Endothelial cell (in vitro differentiated cells): ENCODE measurements at regions not wholly inside any gene's neighbourhood (a gene's known extent, or its start where the extent isn't known, plus 50 kb on each side); places are given as distances from the start of the nearest gene placed in this dataset.

ENCODE experiments used
- DNase-seq: peaks from one replicate; pipeline ENCODE4 v3.0.0; 2021; ENCODE audit warnings: low spot score
- H3K27ac Mint-ChIP-seq: one replicate; pipeline ENCODE4 v1.8.0; 2021; ENCODE audit warnings: mixed read lengths, inconsistent platforms; ENCODE audit not compliant: unreplicated experiment
- H3K27me3 Mint-ChIP-seq: one replicate; pipeline ENCODE4 v1.8.0; 2021; ENCODE audit warnings: mild to moderate bottlenecking, moderate library complexity, mixed read lengths, inconsistent platforms; ENCODE audit not compliant: unreplicated experiment
- H3K36me3 Mint-ChIP-seq: one replicate; pipeline ENCODE4 v1.8.0; 2021; ENCODE audit warnings: mild to moderate bottlenecking, low read depth, mixed read lengths, inconsistent platforms; ENCODE audit not compliant: unreplicated experiment
- H3K4me1 Mint-ChIP-seq: one replicate; pipeline ENCODE4 v1.8.0; 2021; ENCODE audit warnings: mild to moderate bottlenecking, mixed read lengths, inconsistent platforms; ENCODE audit not compliant: unreplicated experiment
- H3K4me3 Mint-ChIP-seq: one replicate; pipeline ENCODE4 v1.8.0; 2021; ENCODE audit warnings: mild to moderate bottlenecking, mixed read lengths, inconsistent platforms; ENCODE audit not compliant: unreplicated experiment
- H3K9me3 Mint-ChIP-seq: one replicate; pipeline ENCODE4 v1.8.0; 2021; ENCODE audit warnings: mixed read lengths, inconsistent platforms; ENCODE audit not compliant: unreplicated experiment
- TF ChIP-seq, protein P1 (sequence below): fragments of 200-600 bp; sonication (generic); IDR thresholded peaks from one replicate; pipeline ENCODE4 v1.5.0; 2021; ENCODE audit warnings: antibody characterized with exemption; ENCODE audit not compliant: unreplicated experiment

- Mint-ChIP-seq H3K4me1 (no peaks in the 10 kb centered on the region), H3K4me3 (no peak overlapping the region), H3K36me3 (no peaks in the 10 kb centered on the region), H3K9me3 (no peaks in the 10 kb centered on the region), H3K27me3 (peaks cover 3% of the 10 kb centered on the region), H3K27ac (no peak overlapping the region)
- no peak for DNase-seq
- TF ChIP-seq, protein P1, sequence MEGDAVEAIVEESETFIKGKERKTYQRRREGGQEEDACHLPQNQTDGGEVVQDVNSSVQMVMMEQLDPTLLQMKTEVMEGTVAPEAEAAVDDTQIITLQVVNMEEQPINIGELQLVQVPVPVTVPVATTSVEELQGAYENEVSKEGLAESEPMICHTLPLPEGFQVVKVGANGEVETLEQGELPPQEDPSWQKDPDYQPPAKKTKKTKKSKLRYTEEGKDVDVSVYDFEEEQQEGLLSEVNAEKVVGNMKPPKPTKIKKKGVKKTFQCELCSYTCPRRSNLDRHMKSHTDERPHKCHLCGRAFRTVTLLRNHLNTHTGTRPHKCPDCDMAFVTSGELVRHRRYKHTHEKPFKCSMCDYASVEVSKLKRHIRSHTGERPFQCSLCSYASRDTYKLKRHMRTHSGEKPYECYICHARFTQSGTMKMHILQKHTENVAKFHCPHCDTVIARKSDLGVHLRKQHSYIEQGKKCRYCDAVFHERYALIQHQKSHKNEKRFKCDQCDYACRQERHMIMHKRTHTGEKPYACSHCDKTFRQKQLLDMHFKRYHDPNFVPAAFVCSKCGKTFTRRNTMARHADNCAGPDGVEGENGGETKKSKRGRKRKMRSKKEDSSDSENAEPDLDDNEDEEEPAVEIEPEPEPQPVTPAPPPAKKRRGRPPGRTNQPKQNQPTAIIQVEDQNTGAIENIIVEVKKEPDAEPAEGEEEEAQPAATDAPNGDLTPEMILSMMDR: no peak
Measured at GRCh38 chr20:4563031-4563430, 123.2 kb upstream of the PRNP start.

GRCh38 chr20:4560667-4561066 lies 125.6 kb upstream of the PRNP start:
- Mint-ChIP-seq H3K4me3 (no peak overlapping the region), H3K27me3 (peaks cover 3% of the 10 kb centered on the region), H3K4me1 (no peaks in the 10 kb centered on the region), H3K9me3 (no peaks in the 10 kb centered on the region), H3K27ac (no peak overlapping the region), H3K36me3 (no peaks in the 10 kb centered on the region)
- TF ChIP-seq, protein P1: no peak
- DNase-seq: no peak

DNA sequence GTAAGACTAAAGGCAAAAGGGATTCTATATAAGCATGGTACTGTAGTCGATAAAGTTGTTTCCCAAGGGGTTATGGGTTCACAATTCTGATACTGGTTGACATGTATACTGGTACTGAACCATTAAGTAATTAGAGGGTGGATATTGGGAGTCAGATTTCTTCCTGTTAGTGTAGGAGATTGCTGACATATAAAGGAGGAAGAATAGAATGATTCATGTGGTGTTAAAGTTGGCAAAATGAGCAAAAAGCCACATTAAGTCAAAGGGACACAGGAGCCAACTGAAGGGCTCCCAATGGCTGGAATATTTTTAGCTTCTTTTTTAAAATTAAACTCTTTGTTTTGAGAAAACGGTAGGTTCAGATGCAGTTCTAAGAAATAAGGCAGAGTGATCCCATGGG lies 126.3 kb upstream of the PRNP start:
- H3K27ac Mint-ChIP-seq: no peak overlapping the region
- TF ChIP-seq, protein P1: no peak
- no peaks in the 10 kb centered on the region for H3K9me3 Mint-ChIP-seq
- H3K4me3 Mint-ChIP-seq: no peak overlapping the region
- no peak for DNase-seq
- H3K4me1 Mint-ChIP-seq: no peaks in the 10 kb centered on the region
- H3K36me3 Mint-ChIP-seq: no peaks in the 10 kb centered on the region
- peaks cover 3% of the 10 kb centered on the region for H3K27me3 Mint-ChIP-seq

DNA sequence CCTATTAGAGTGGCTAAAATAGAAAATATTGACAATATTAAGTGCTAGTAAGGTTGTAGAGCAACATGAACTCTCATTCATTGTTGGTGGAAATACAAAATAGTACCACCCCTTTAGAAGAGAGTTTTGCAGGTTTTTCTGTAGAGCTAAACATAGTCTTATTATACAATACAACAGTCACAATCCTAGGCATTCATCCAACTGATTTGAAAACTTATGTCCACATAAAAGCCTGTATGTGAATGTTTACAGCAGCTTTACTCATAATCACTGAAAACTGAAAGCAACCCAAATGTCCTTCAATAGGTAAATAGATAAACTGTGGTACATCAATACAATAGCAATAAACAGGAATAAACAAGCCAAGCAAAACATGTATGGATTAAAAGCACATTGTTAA lies 127.2 kb upstream of the PRNP start:
- H3K4me3 Mint-ChIP-seq: no peak overlapping the region

GRCh38 chr20:4556781-4557180 lies 129.5 kb upstream of the PRNP start:
- no peak for DNase-seq
- Mint-ChIP-seq H3K9me3 (no peaks in the 10 kb centered on the region), H3K27ac (no peak overlapping the region), H3K27me3 (peaks cover 3% of the 10 kb centered on the region), H3K4me1 (no peaks in the 10 kb centered on the region), H3K4me3 (no peak overlapping the region), H3K36me3 (no peaks in the 10 kb centered on the region)
- TF ChIP-seq, protein P1: no peak

More for the DNA sequence above, 127.2 kb upstream of the PRNP start:
- TF ChIP-seq, protein P1: no peak
- Mint-ChIP-seq H3K27me3 (peaks cover 3% of the 10 kb centered on the region), H3K36me3 (no peaks in the 10 kb centered on the region), H3K4me1 (no peaks in the 10 kb centered on the region), H3K9me3 (no peaks in the 10 kb centered on the region), H3K27ac (no peak overlapping the region)
- no peak for DNase-seq
